Epithelial cell of esophagus (primary cell): ENCODE measurements at regions not wholly inside any gene's neighbourhood (a gene's known extent, or its start where the extent isn't known, plus 50 kb on each side); places are given as distances from the start of the nearest gene placed in this dataset.

Source experiments
- DNase-seq: peaks from one replicate; pipeline ENCODE4 v3.0.0; 2010; ENCODE audit warnings: low read depth
- H3K4me3 ChIP-seq: 2 replicates; pipeline ENCODE4 v1.5.1; 2011; ENCODE audit warnings: mild to moderate bottlenecking, low read length, control low read depth
- CTCF ChIP-seq: IDR thresholded peaks from 2 replicates; pipeline ENCODE4 v1.5.1; 2011; ENCODE audit warnings: low read depth, mild to moderate bottlenecking, low read length, control low read depth, inconsistent platforms; ENCODE audit not compliant: insufficient read depth; ENCODE audit errors: missing control alignments

GRCh38 chr7:69399401-69399800 is 198.9 kb upstream of the AUTS2 start:
- no peak for TF ChIP-seq CTCF
- H3K4me3 ChIP-seq = no peak overlapping the region
- DNase-seq = no peak

GRCh38 chr7:69402696-69403095 is 195.6 kb upstream of the AUTS2 start:
- TF ChIP-seq CTCF = no peak
- DNase-seq = no peak
- H3K4me3 ChIP-seq = no peak overlapping the region

GRCh38 chr7:69403169-69403568 is 195.1 kb upstream of the AUTS2 start:
- TF ChIP-seq CTCF = no peak
- no peak for DNase-seq
- H3K4me3 ChIP-seq = no peak overlapping the region

- H3K4me3 ChIP-seq = no peak overlapping the region
- TF ChIP-seq CTCF = no peak
- no peak for DNase-seq
Observed at GRCh38 chr7:69411018-69411417, 187.3 kb upstream of the AUTS2 start.

GRCh38 chr7:69411466-69411865 is 186.8 kb upstream of the AUTS2 start:
- no peak for DNase-seq
- no peak overlapping the region for H3K4me3 ChIP-seq
- TF ChIP-seq CTCF = no peak

GRCh38 chr7:69412331-69413146 is 185.7 kb upstream of the AUTS2 start:
- H3K4me3 ChIP-seq = no peak overlapping the region
- no peak for TF ChIP-seq CTCF
- no peak for DNase-seq

- TF ChIP-seq CTCF = no peak
- H3K4me3 ChIP-seq = no peak overlapping the region
- DNase-seq = no peak
Observed at GRCh38 chr7:69414555-69414954, 183.7 kb upstream of the AUTS2 start.
